SU-DHL-6 (cell line): ENCODE measurements at regions not wholly inside any gene's neighbourhood (a gene's known extent, or its start where the extent isn't known, plus 50 kb on each side); places are given as distances from the start of the nearest gene placed in this dataset.

Experiments
- H2AFZ ChIP-seq: fragments of 200-600 bp; sonication (generic); 2 replicates; pipeline ENCODE4 v1.6.1; 2014; ENCODE audit warnings: low read depth, mild to moderate bottlenecking, moderate library complexity, mixed read lengths, antibody characterized with exemption, low read length; ENCODE audit not compliant: severe bottlenecking
- H3F3A ChIP-seq: fragments of 200-600 bp; shearing (Covaris generic); 2 replicates; pipeline ENCODE4 v1.6.0; 2016; ENCODE audit warnings: antibody characterized with exemption, mild to moderate bottlenecking; ENCODE audit not compliant: insufficient read depth
- H3K27ac ChIP-seq: fragments of 200-600 bp; sonication (generic); 2 replicates; pipeline ENCODE4 v1.5.1; 2016; ENCODE audit warnings: low read depth, mild to moderate bottlenecking, low read length, moderate library complexity, mixed read lengths
- H3K27me3 ChIP-seq: fragments of 200-600 bp; sonication (generic), shearing (Covaris generic); 2 replicates; pipeline ENCODE4 v1.6.0; 2014; ENCODE audit warnings: mild to moderate bottlenecking, low read length
- H3K36me3 ChIP-seq: fragments of 200-600 bp; sonication (generic); 2 replicates; pipeline ENCODE4 v1.6.1; 2014; ENCODE audit warnings: mild to moderate bottlenecking, low read length, mixed read lengths
- H3K4me2 ChIP-seq: fragments of 300-600, 200-600 bp; shearing (Covaris generic), sonication (generic); 2 replicates; pipeline ENCODE4 v1.6.0; 2014; ENCODE audit warnings: low read length, low read depth, mild to moderate bottlenecking; ENCODE audit not compliant: poor library complexity, severe bottlenecking
- H3K4me3 ChIP-seq: fragments of 200-600 bp; sonication (generic); 2 replicates; pipeline ENCODE4 v1.5.1; 2014; ENCODE audit warnings: antibody characterized with exemption, low read length, mild to moderate bottlenecking, mixed read lengths; ENCODE audit not compliant: insufficient read depth, poor library complexity, severe bottlenecking
- H3K79me2 ChIP-seq: fragments of 200-600 bp; sonication (generic); 2 replicates; pipeline ENCODE4 v1.6.1; 2014; ENCODE audit warnings: mild to moderate bottlenecking, low read length, moderate library complexity; ENCODE audit not compliant: insufficient read depth
- H3K9ac ChIP-seq: fragments of 200-600 bp; sonication (generic); 2 replicates; pipeline ENCODE4 v1.7.0; 2014; ENCODE audit warnings: mild to moderate bottlenecking, low read length
- H3K9me2 ChIP-seq: fragments of 200-600 bp; sonication (generic); replicated peaks from 2 replicates; pipeline ENCODE4 v1.6.1; 2014; ENCODE audit warnings: low read length; ENCODE audit not compliant: insufficient read depth
- H3K9me3 ChIP-seq: fragments of 200-600 bp; sonication (generic); 2 replicates; pipeline ENCODE4 v1.6.1; 2014; ENCODE audit warnings: low read length, mixed read lengths; ENCODE audit not compliant: insufficient read depth
- H4K20me1 ChIP-seq: fragments of 200-600 bp; sonication (generic); 2 replicates; pipeline ENCODE4 v1.6.1; 2014; ENCODE audit warnings: low read depth, mild to moderate bottlenecking, antibody characterized with exemption, low read length, moderate library complexity, mixed read lengths
- CTCF ChIP-seq: fragments of 200-600 bp; sonication (generic); IDR thresholded peaks from one replicate; pipeline ENCODE4 v1.5.1; 2017; ENCODE audit warnings: antibody characterized with exemption, mild to moderate bottlenecking, low read length, moderate library complexity; ENCODE audit not compliant: insufficient read depth, poor library complexity, severe bottlenecking
- EZH2phosphoT487 ChIP-seq: fragments of 200-600 bp; sonication (generic), shearing (Covaris generic); conservative IDR thresholded peaks from 2 replicates; pipeline ENCODE4 v1.6.1; 2018; ENCODE audit warnings: mild to moderate bottlenecking, antibody characterized with exemption, low read length, moderate library complexity, mixed read lengths

GRCh38 chr2:225171350-225171749 is 129.1 kb upstream of the DOCK10 start:
- no peaks in the 10 kb centered on the region for H3K27me3 ChIP-seq
- no peaks in the 10 kb centered on the region for H4K20me1 ChIP-seq
- TF ChIP-seq EZH2phosphoT487: no peak
- TF ChIP-seq CTCF: no peak
- no peaks in the 10 kb centered on the region for H3K9me3 ChIP-seq
- H2AFZ ChIP-seq: no peak overlapping the region
- no peaks in the 10 kb centered on the region for H3K36me3 ChIP-seq
- no peak overlapping the region for H3K4me3 ChIP-seq
- no peak overlapping the region for H3K9ac ChIP-seq
- H3F3A ChIP-seq: no peaks in the 10 kb centered on the region
- H3K4me2 ChIP-seq: no peak overlapping the region
- no peak overlapping the region for H3K27ac ChIP-seq
- no peaks in the 10 kb centered on the region for H3K79me2 ChIP-seq
- H3K9me2 ChIP-seq: no peaks in the 10 kb centered on the region

GRCh38 chr2:225170162-225170561 is 127.9 kb upstream of the DOCK10 start:
- H3F3A ChIP-seq: no peaks in the 10 kb centered on the region
- H3K27ac ChIP-seq: no peak overlapping the region
- H2AFZ ChIP-seq: no peak overlapping the region
- no peaks in the 10 kb centered on the region for H4K20me1 ChIP-seq
- TF ChIP-seq EZH2phosphoT487 (no peak), CTCF (no peak)
- no peaks in the 10 kb centered on the region for H3K36me3 ChIP-seq
- no peak overlapping the region for H3K4me3 ChIP-seq
- H3K79me2 ChIP-seq: no peaks in the 10 kb centered on the region
- no peak overlapping the region for H3K4me2 ChIP-seq
- H3K9me2 ChIP-seq: no peaks in the 10 kb centered on the region
- H3K9me3 ChIP-seq: no peaks in the 10 kb centered on the region
- no peaks in the 10 kb centered on the region for H3K27me3 ChIP-seq
- no peak overlapping the region for H3K9ac ChIP-seq

- Histone ChIP-seq H3K79me2 (no peaks in the 10 kb centered on the region), H4K20me1 (no peaks in the 10 kb centered on the region), H3K4me3 (no peak overlapping the region), H3K36me3 (no peaks in the 10 kb centered on the region), H3K9me2 (no peaks in the 10 kb centered on the region), H3K27me3 (no peaks in the 10 kb centered on the region), H3F3A (no peaks in the 10 kb centered on the region), H2AFZ (no peak overlapping the region), H3K4me2 (no peak overlapping the region), H3K9me3 (no peaks in the 10 kb centered on the region), H3K9ac (no peak overlapping the region), H3K27ac (no peak overlapping the region)
- TF ChIP-seq CTCF (no peak), EZH2phosphoT487 (no peak)
Observed at GRCh38 chr2:225169396-225169795, 127.1 kb upstream of the DOCK10 start.

- H3K4me2 ChIP-seq: no peak overlapping the region
- TF ChIP-seq CTCF (no peak), EZH2phosphoT487 (no peak)
- no peaks in the 10 kb centered on the region for H3K79me2 ChIP-seq
- no peak overlapping the region for H3K9ac ChIP-seq
- no peak overlapping the region for H2AFZ ChIP-seq
- H3K9me2 ChIP-seq: no peaks in the 10 kb centered on the region
- H3K27ac ChIP-seq: no peak overlapping the region
- H3K36me3 ChIP-seq: no peaks in the 10 kb centered on the region
- H3F3A ChIP-seq: no peaks in the 10 kb centered on the region
- no peaks in the 10 kb centered on the region for H3K9me3 ChIP-seq
- H3K27me3 ChIP-seq: no peaks in the 10 kb centered on the region
- no peaks in the 10 kb centered on the region for H4K20me1 ChIP-seq
- no peak overlapping the region for H3K4me3 ChIP-seq
Observed at GRCh38 chr2:225165052-225165451, 122.8 kb upstream of the DOCK10 start.
